ENCODE measurements at regions not wholly inside any gene's neighbourhood (a gene's known extent, or its start where the extent isn't known, plus 50 kb on each side); places are given as distances from the start of the nearest gene placed in this dataset. TPM values are rescaled to one million over a fixed set of nuclear protein-coding genes. Genes with fewer than 3 reads are reported as not detected.

Small RNA genes lying in the stretch of these regions (small RNA-seq; reads per million reads assigned to genes)
- gene AC133485.4 (not detected), gene AC142381.2 (not detected), gene IGHV1OR16-3 (not detected), gene IGHV3OR16-9 (not detected)

Measured in body of pancreas (tissue), 1 donor.